CD14-positive monocyte (primary cell): ENCODE measurements at regions not wholly inside any gene's neighbourhood (a gene's known extent, or its start where the extent isn't known, plus 50 kb on each side); places are given as distances from the start of the nearest gene placed in this dataset.

Experiments used
- DNase-seq, 3 donors: peaks; one replicate each; pipeline ENCODE4 v3.0.0-alpha.2; 2011 to 2022
- H2AFZ ChIP-seq: 2 replicates; pipeline ENCODE4 v1.6.0; 2012; ENCODE audit warnings: mild to moderate bottlenecking, low read depth, low read length, inconsistent platforms; ENCODE audit not compliant: insufficient read depth, poor library complexity, severe bottlenecking
- H3K27ac ChIP-seq, 2 donors: 1 replicate in 1 of 2; 2 replicates in 1 of 2; pipeline ENCODE4 v1.5.1; 2012 to 2013; ENCODE audit warnings: low read length in 2 of 2, control low read depth in 1 of 2, inconsistent platforms in 1 of 2, low read depth in 1 of 2, mild to moderate bottlenecking in 1 of 2
- H3K27me3 ChIP-seq, 2 donors: one replicate each; pipeline versions ENCODE4 v1.6.0 to v1.6.1; 2011 to 2013; ENCODE audit warnings: low read length in 2 of 2; ENCODE audit not compliant: control insufficient read depth in 2 of 2, insufficient read depth in 2 of 2
- H3K36me3 ChIP-seq, 2 donors: replicated peaks in 1 of 2; 1 replicate in 1 of 2; 2 replicates in 1 of 2; pipeline versions ENCODE4 v1.5.1 to v1.6.1; 2012 to 2013; ENCODE audit warnings: low read length in 2 of 2, control low read depth in 1 of 2, inconsistent platforms in 1 of 2, mild to moderate bottlenecking in 1 of 2; ENCODE audit not compliant: insufficient read depth in 2 of 2, control insufficient read depth in 1 of 2
- H3K4me1 ChIP-seq, 2 donors: 1 replicate in 1 of 2; 2 replicates in 1 of 2; pipeline versions ENCODE4 v1.5.1 to v1.6.1; 2012 to 2013; ENCODE audit warnings: low read length in 2 of 2, control low read depth in 1 of 2, inconsistent platforms in 1 of 2, mild to moderate bottlenecking in 1 of 2, moderate library complexity in 1 of 2; ENCODE audit not compliant: insufficient read depth in 2 of 2, control insufficient read depth in 1 of 2
- H3K4me2 ChIP-seq: replicated peaks from 2 replicates; pipeline ENCODE3; 2012; ENCODE audit warnings: low read length, moderate library complexity, mild to moderate bottlenecking; ENCODE audit not compliant: poor library complexity, severe bottlenecking; ENCODE audit errors: extremely low read depth
- H3K4me3 ChIP-seq, 3 experiments: fragments of 200-600 bp in 1 of 3; sonication (generic) in 1 of 3; replicated peaks in 1 of 3; 1 replicate in 2 of 3; 2 replicates in 1 of 3; pipeline ENCODE4 v1.5.1; 2011 to 2013; ENCODE audit warnings: low read length in 3 of 3, mild to moderate bottlenecking in 3 of 3, control low read depth in 2 of 3, low read depth in 2 of 3, inconsistent platforms in 1 of 3, moderate library complexity in 1 of 3
- H3K79me2 ChIP-seq: 2 replicates; pipeline ENCODE4 v1.6.0; 2012; ENCODE audit warnings: mild to moderate bottlenecking, control low read depth, inconsistent platforms, low read length, moderate library complexity; ENCODE audit not compliant: insufficient read depth
- H3K9ac ChIP-seq: 2 replicates; pipeline ENCODE4 v1.6.0; 2017; ENCODE audit warnings: low read length, mild to moderate bottlenecking; ENCODE audit not compliant: insufficient read depth, poor library complexity, severe bottlenecking
- H3K9me3 ChIP-seq, 2 donors: replicated peaks in 1 of 2; 1 replicate in 1 of 2; 2 replicates in 1 of 2; pipeline versions ENCODE4 v1.5.1 to v1.6.1; 2012 to 2013; ENCODE audit warnings: low read length in 2 of 2, control low read depth in 1 of 2; ENCODE audit not compliant: control insufficient read depth in 1 of 2, insufficient read depth in 1 of 2
- H4K20me1 ChIP-seq: 2 replicates; pipeline ENCODE4 v1.6.0; 2012; ENCODE audit warnings: mild to moderate bottlenecking, low read length, control low read depth, moderate library complexity; ENCODE audit not compliant: insufficient read depth
- H3K27ac Mint-ChIP-seq, 7 donors: one replicate each; pipeline ENCODE4 v1.8.0; 2020; ENCODE audit warnings: mild to moderate bottlenecking in 7 of 7, mixed read lengths in 7 of 7, moderate library complexity in 6 of 7, inconsistent platforms in 2 of 7
- H3K27me3 Mint-ChIP-seq, 3 donors: one replicate each; pipeline ENCODE4 v1.8.0; 2021 to 2022; ENCODE audit warnings: low read depth in 3 of 3, mild to moderate bottlenecking in 3 of 3, mixed read lengths in 3 of 3, moderate library complexity in 3 of 3, inconsistent platforms in 1 of 3
- H3K36me3 Mint-ChIP-seq, 2 donors: one replicate each; pipeline ENCODE4 v1.8.0; 2020; ENCODE audit warnings: mixed read lengths in 2 of 2, inconsistent platforms in 1 of 2, mild to moderate bottlenecking in 1 of 2
- H3K4me1 Mint-ChIP-seq: one replicate; pipeline ENCODE4 v1.8.0; 2020; ENCODE audit warnings: mild to moderate bottlenecking, mixed read lengths
- H3K4me3 Mint-ChIP-seq, 2 donors: one replicate each; pipeline ENCODE4 v1.8.0; 2020; ENCODE audit warnings: mild to moderate bottlenecking in 2 of 2, mixed read lengths in 2 of 2, moderate library complexity in 1 of 2
- H3K9me3 Mint-ChIP-seq, 7 donors: one replicate each; pipeline ENCODE4 v1.8.0; 2020 to 2022; ENCODE audit warnings: mixed read lengths in 7 of 7, mild to moderate bottlenecking in 6 of 7, moderate library complexity in 6 of 7, inconsistent platforms in 2 of 7
- WGBS: methylation state at CpG from one replicate; pipeline ENCODE4 v1.1.5; 2013; ENCODE audit warnings: missing lambda C conversion rate; ENCODE audit not compliant: insufficient coverage; 5-methylcytosine and 5-hydroxymethylcytosine counted together
- intact Hi-C, 2 donors: fragments of 100-400 bp; cut with micrococcal nuclease; formaldehyde crosslinking; loops; one replicate each; pipeline versions ENCODE4 v1.15.0 to v1.15.1; 2023
- TF ChIP-seq, protein P1 (sequence below): fragments of 200-600 bp; IDR thresholded peaks from one replicate; pipeline ENCODE4 v1.8.0; 2022; ENCODE audit warnings: antibody characterized with exemption, mild to moderate bottlenecking

DNA sequence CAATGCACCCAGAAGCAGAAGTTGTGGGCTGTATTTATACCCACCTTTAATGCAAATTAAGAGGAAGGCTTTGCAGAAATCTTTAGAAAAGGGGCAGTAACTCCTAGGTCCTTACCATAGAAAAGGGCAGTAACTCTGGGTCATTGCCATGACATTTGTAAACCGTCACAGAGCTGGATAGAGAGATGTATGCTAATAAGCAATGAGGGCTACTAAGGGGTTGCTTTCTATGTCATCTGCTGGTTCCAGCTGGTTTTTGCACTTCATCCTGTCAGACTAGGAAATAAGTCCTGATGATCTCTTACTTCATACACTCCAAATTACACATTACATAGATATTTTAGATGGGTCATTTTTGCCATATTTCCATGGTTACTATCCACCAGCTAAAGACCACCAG, 299.1 kb upstream of the TYRP1 start:
- H3K27me3 Mint-ChIP-seq: no peaks in the 10 kb centered on the region
- no peaks in the 10 kb centered on the region for H3K9me3 ChIP-seq
- no peak overlapping the region for H3K4me2 ChIP-seq
- no peaks in the 10 kb centered on the region for H3K36me3 Mint-ChIP-seq
- TF ChIP-seq, protein P1, sequence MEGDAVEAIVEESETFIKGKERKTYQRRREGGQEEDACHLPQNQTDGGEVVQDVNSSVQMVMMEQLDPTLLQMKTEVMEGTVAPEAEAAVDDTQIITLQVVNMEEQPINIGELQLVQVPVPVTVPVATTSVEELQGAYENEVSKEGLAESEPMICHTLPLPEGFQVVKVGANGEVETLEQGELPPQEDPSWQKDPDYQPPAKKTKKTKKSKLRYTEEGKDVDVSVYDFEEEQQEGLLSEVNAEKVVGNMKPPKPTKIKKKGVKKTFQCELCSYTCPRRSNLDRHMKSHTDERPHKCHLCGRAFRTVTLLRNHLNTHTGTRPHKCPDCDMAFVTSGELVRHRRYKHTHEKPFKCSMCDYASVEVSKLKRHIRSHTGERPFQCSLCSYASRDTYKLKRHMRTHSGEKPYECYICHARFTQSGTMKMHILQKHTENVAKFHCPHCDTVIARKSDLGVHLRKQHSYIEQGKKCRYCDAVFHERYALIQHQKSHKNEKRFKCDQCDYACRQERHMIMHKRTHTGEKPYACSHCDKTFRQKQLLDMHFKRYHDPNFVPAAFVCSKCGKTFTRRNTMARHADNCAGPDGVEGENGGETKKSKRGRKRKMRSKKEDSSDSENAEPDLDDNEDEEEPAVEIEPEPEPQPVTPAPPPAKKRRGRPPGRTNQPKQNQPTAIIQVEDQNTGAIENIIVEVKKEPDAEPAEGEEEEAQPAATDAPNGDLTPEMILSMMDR: no peak
- no peak overlapping the region for H3K4me3 Mint-ChIP-seq
- intact Hi-C loops: no loop called here
- no peaks in the 10 kb centered on the region for H3K79me2 ChIP-seq
- peak overlapping the region in 1 of 7 donors; percentile 27 for H3K27ac Mint-ChIP-seq
- H3K36me3 ChIP-seq: no peaks in the 10 kb centered on the region
- H3K9ac ChIP-seq: no peak overlapping the region
- no peak overlapping the region for H2AFZ ChIP-seq
- no peaks in the 10 kb centered on the region for H3K4me1 ChIP-seq
- H3K4me3 ChIP-seq: no peak overlapping the region
- 67% methylated on average over 1 of the region's 1 CpG for WGBS
- DNase-seq: no peak
- H3K27me3 ChIP-seq: no peaks in the 10 kb centered on the region
- H4K20me1 ChIP-seq: no peaks in the 10 kb centered on the region
- H3K9me3 Mint-ChIP-seq: peaks cover 0 to 3% (median 0%) of the 10 kb centered on the region in 7 donors
- H3K27ac ChIP-seq: no peak overlapping the region
- H3K4me1 Mint-ChIP-seq: no peaks in the 10 kb centered on the region

DNA sequence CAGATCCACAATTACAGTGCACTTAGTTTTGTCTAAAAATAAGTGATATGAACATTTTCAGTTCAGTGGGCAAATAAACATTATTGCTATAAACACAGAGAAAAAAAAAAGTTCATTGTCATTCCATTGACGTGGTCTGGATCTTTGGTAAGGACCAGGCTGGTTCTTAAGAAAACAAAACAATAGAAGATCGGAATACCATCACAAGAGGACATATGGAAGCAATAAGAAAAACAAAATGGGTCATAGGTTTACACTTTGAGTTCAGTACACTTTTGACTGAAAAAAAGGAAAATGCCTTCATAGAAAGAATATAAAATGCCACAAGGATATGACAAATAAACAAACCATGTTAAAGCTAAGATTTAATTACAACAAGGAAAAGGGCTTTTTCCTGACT, 289.5 kb upstream of the TYRP1 start:
- H3K4me3 Mint-ChIP-seq: no peak overlapping the region
- H3K27ac Mint-ChIP-seq: no peak overlapping the region
- no peaks in the 10 kb centered on the region for H3K4me1 Mint-ChIP-seq
- TF ChIP-seq, protein P1: no peak
- intact Hi-C loops: no loop called here
- no CpG with 5 or more reads among the region's 2 CpGs for WGBS
- H3K36me3 Mint-ChIP-seq: no peaks in the 10 kb centered on the region
- Histone ChIP-seq H3K27me3 (no peaks in the 10 kb centered on the region), H3K79me2 (no peaks in the 10 kb centered on the region), H2AFZ (no peak overlapping the region), H3K9ac (no peak overlapping the region), H3K4me2 (no peak overlapping the region), H3K4me3 (no peak overlapping the region), H4K20me1 (no peaks in the 10 kb centered on the region), H3K9me3 (no peaks in the 10 kb centered on the region), H3K4me1 (no peaks in the 10 kb centered on the region), H3K36me3 (no peaks in the 10 kb centered on the region), H3K27ac (no peak overlapping the region)
- H3K27me3 Mint-ChIP-seq: no peaks in the 10 kb centered on the region
- DNase-seq: no peak
- peaks cover 0 to 2% (median 0%) of the 10 kb centered on the region in 7 donors for H3K9me3 Mint-ChIP-seq
